ENCODE measurements at regions not wholly inside any gene's neighbourhood (a gene's known extent, or its start where the extent isn't known, plus 50 kb on each side); places are given as distances from the start of the nearest gene placed in this dataset.

DNA sequence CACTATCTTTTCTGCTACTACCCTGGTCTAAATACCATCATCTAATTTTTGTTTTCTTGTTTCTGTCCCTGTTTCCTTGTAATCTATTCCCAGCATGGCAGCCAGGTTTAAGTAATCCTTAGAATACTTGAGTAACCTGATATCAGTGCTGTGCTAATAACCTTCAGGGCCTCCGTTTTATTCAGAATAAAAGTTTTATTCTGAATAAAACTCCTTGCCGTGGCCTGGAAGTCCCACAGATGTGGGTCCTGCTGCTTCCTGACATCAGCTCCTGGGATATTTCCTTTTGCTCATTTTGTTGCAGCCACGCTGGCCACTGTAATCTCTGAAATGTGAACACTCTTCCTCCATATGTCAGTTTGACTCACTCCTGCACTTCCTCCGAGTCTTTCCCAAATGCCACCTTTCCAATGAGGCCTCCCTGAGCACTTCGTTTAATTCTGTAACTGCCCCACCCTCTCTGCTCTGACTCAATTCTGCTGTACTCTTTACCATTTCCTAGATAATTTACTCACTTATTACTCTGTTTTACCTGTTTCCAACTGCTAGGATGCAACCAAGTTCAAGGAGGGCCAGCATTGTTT is 114.0 kb upstream of the FOXA2 start:
- TF ChIP-seq, protein P1, sequence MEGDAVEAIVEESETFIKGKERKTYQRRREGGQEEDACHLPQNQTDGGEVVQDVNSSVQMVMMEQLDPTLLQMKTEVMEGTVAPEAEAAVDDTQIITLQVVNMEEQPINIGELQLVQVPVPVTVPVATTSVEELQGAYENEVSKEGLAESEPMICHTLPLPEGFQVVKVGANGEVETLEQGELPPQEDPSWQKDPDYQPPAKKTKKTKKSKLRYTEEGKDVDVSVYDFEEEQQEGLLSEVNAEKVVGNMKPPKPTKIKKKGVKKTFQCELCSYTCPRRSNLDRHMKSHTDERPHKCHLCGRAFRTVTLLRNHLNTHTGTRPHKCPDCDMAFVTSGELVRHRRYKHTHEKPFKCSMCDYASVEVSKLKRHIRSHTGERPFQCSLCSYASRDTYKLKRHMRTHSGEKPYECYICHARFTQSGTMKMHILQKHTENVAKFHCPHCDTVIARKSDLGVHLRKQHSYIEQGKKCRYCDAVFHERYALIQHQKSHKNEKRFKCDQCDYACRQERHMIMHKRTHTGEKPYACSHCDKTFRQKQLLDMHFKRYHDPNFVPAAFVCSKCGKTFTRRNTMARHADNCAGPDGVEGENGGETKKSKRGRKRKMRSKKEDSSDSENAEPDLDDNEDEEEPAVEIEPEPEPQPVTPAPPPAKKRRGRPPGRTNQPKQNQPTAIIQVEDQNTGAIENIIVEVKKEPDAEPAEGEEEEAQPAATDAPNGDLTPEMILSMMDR (IDR thresholded peaks at IDR 0.05): no peak
- no peak for TF ChIP-seq ZFX (IDR thresholded peaks at IDR 0.05; ENCODE audit: borderline replicate concordance)
